ENCODE measurements at regions not wholly inside any gene's neighbourhood (a gene's known extent, or its start where the extent isn't known, plus 50 kb on each side); places are given as distances from the start of the nearest gene placed in this dataset.

DNA sequence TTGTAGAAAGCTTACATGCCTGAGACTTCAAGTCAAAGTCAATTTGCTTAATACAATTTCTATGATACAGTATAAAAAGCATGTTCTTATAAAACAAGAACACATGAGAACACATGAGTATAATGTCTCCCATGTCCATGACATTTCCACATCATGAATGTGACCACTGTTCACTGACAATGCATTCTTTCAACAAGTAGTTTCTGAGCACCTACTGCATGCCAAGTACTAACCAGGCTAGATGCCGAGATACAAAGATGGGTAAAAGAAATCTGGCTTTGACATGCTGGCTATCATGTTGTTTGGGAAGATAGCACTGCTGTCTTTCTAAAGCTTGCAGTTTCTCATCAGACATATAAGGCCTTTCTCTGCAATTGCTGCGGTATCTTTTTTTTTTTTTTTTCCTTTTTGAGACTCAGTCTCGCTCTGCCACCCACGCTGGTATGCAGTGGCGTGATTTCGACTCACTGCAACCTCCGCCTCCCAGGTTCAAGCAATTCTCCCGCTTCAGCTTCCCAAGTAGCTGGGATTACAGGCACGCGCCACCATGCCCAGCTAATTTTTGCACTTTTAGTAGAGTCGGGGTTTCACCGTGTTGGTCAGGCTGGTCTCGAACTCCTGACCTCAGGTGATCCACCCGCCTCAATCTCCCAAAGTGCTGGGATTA, 123.6 kb upstream of the DST start:
- no peak for DNase-seq

DNA sequence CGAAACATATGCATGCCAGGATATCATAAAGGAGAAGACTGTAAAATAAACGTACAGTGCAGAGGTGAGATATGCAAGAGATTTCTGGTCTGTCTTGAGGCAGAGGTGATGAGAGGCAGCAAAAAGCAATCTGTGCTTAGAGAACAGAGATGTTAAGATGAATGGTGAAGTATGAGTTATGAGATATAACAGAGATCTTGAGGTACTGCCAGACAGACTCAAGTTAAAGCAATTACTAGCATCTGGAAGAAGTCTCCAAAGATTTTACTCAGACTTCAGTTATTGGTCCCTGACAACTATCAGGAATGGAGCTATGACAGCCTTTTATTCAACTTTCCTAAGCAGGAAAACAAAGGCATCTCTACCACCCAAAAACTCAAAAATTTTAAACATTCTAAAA, 122.8 kb upstream of the DST start:
- DNase-seq: no peak

DNA sequence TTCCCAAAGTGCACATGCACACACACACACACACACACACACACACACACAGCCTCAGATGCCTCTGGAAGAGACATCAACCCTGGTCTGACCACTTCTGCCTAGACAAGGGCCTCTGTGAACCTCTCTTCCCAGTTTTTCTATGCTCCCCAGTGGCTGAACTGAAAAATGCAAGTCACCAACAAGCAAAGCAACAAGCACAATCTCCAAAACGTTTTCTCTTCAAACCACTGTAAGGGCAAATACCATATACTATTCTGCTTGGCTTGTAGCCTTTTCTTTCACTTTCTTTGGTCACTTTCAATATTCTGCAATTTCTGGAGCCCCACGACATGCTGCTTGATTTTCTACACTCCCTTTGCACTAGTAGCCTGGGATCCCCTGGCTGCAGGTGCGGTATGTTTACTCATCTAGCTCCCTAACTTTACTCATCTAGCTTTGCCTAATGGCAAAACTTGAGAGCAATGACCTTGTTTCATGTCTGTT, 121.4 kb upstream of the DST start:
- no peak for DNase-seq

DNA sequence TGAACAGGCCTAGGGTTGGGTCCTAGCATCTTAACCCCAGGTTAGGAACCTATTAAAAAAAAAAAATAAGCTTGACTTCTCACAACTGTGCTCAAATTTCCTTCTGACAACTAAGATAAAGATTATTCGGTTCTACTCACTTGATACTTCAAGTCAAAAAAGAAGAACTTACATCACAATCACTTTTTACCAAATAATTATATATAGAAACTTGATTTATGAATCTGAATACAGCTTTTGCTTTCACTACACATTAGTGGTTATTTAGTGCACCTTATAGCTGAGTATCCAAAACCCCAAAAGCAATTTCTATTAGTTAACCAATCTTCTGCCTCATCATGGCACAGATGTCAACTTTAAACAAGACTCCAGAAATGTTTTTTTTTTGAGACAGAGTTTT, 119.0 kb upstream of the DST start:
- no peak for DNase-seq

DNA sequence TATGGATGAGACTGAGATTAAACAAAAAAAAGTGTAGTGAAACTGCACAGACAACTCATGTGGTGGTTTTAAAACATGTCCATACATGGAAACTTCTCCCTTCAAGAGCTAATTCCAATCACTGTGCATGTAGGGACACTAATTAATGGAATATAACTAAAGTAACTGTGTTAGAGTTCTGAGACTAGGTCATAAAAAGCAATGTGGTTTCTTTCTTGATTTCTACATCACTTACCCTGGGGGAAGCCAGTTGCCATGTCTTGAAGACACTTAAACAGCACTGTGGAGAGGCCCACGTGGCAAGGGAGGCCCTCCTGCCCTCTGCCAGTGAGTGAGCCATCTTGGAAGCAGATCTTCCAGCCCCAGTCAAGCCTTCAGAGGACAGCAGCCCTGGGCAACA, 118.2 kb upstream of the DST start:
- DNase-seq: no peak

DNA sequence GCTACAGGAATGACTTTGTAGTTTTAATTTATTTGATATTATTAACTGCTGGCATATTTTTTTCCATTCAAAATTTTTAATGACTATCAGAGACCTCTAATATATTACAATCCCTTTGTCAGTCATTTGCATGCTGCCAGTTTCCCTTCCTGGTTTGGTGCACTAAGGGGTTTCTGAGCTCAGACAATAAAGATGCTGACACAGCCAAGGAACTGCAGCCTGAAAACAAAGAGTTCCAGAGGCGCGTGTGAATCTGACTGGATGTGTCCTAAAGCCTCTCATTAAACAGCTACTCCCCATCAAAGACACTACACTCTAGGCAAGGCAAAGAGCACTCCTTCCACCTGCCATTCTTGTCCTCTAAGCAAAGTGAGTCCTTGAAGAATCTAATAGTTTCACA, 116.8 kb upstream of the DST start:
- no peak for DNase-seq

DNA sequence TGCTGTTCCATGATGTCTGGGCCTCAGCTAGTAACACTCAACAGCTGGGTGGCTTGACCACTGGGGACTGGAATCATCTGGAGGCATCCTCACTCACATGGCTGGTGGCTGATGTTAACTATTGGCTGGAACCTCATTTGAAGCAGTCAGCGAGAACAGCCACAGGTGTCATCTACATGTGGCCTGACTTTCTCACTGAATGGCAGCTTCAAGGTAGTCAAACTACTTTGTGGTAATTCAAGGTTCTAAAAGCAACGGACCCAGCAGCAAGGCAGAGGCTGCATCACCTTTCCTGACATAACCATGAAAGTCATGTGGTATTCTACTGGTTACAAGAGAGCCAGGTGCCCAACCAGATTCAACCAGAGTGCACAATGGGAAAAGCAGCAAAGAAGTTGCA, 115.9 kb upstream of the DST start:
- DNase-seq: no peak

DNA sequence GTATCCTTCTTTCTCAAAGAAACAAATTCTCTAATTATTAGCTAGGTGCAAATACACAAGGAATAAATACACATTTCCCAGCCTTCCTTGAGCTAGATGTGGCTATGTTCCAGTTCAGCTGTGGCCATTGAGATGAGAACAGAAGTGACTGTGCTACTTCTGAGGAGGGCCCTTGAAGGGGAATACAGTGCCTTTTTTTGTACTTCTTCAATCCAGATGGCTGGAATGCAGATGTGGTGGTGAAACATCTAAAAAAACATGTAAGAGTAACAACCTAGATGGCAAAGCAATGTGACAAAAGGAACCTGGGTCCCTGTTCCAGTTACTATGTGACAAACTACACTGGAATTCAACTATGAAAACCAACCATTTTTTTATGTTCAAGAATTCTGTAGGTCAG, 115.4 kb upstream of the DST start:
- no peak for DNase-seq

DNA sequence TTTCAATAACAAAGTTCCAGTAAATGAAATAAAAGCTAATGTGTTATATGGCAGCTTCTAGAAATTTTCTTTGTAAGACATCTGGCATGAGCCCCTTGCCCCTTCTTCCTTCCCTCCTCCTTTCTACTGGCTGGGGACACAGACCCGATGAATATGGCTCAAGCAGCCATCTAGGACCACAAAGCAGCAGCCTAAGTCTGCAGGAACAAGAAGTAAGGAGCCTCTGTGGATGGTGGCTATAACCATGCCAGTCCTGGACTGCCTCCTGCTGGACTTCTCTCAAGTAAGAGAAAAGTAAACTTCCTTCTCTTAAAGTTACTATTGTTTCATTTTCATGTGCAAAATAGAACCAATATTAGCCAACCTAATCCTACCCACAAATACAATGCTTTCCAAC, 114.9 kb upstream of the DST start:
- no peak for DNase-seq

DNA sequence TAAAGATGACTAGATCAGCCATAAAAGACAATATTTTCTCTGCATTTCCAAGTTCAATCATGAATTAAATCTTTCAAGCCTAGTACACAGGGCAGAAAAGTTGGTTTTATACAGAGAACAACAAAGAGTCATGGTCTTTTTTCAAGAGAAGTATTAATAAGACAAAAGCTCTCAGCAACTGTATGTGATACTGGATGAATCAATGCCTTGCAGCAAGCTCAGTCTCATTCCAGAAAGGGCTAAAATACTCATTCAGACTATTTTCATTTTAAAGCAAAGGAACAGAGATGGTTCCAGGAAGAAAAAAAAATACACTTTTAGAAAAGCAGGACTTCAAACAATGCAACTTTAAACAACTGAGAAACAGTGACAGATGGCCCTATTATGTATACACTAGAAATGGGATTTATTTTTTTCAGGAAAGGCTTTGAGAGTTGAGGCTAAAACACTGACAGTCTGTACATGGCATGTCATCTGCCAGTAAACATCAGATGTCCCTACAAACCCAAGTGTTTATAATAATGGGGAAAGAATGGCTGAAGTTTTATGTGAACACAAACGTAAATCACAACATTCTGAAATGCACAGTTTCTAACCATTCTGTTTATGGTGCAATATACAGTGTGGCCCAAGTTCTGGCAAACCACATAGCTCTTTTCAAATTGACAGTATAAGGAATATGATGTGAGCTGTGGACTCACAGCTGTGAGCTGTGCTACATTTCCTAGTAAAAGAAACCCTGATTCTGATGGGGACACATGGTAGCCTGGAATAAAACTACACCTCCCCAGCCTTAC, 114.3 kb upstream of the DST start:
- no peak for DNase-seq

DNA sequence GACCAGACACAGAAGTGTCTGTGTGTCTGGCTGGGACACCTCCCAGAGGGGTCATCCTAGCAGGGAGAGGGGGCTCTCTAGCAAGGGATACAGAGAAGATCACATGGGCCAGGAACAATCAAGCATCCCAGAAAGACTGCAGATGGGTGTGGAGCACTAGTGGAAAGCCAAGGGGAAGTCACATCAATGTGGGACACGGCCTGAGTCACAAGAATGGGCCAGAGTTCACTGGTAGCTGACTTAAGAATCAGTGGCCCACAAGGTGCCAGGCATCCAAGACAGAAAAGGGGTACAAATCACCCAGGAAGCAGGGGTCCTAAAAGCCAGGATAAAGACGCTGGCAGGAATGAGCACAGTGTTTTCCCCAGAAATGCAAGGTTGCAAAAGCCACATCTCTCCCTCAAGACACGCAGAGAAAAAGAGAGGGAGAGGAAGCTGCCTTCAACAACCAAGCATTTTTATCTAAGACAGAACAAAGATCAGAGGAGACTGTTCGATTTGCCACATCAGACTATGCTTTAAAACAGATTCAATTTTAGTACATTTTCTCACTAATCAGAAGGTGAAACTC, 113.6 kb upstream of the DST start:
- no peak for DNase-seq

DNA sequence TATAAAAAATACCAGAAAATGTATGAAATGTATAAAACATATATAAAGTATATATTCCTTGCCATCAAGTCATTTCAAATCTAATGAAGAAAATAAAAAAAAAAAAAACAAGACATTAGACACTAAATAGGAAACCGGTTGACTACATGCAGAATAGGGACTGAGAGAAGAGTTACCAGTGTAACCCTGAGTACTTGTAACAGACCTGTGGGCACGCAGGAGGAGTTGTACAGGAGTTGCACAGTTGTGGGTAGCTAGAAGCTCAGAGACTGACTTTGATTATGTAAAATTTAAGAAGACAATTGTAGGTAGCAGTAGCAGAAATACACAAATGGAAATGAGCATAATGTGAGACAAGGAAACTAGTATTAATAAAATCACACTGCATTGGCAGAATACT, 112.4 kb upstream of the DST start:
- DNase-seq: no peak

DNA sequence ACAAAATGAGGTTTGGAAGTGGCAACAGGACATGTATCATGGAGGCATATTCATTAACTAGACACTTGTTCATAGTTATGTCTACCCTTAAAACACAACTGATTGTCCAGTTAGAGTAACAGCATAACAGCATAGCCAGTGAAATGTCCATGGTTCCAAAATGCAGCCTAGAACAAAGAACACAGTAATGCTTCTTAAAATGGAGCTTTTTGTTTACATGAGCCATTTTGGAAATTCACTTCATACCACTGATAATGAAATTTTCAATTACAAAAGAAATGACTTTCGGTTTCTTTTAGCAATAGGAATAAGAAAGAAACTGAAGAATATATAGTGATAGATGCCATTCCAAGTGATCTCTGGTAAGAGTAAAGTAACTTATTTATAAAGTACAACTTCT, 111.1 kb upstream of the DST start:
- no peak for DNase-seq

DNA sequence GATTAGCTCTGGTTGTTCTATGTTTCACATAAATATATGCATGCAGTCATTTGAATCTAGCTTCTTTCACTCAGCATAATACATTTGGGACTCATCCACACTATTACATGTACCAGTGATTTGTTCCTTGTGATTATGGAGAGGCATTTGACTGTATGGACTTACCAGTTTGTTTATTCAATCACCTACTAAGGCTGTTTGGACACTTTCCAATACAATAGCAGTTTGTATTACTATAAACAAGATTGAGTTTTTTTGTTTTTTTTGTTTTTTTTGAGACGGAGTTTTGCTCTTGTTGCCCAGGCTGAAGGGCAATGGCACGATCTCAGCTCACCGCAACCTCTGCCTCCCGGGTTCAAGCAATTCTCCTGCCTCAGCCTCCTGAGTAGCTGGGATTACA, 109.8 kb upstream of the DST start:
- DNase-seq: no peak

DNA sequence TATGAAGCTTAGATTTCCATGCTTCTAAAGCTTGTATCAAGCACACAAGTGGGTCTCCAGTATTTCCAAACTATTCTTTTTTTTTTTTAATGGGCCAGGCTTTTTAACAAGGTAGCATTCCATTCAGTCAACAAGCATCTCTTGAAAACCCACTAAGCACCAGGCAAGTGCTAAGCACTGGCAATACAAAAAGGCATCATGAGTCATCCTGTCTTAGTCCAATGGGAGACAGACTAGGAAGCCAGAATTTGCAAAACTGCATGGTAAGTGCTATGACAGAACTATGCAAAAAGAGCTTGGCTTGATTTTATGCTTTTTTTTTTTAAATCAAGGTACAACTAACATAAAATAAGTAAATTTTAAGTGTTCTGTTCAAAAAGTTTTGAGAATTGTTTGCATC, 109.3 kb upstream of the DST start:
- no peak for DNase-seq

DNA sequence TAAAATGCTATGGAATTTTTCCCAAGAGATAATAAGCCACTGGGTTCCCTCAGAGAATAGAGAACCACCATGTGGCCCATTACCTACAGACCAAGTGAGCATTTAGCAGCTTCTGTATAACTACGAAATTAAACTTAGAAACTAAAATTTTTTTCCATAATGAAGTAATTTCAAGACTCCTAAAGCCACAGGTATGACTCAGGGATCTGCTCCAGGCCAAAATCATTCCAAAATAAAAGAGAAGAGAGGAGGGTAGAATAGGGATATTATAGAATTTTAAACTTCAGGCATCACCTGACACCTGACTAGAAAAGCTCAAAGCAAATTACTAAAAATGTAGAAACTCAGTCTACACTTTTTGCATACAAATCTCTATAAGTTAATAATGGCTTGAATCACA, 108.9 kb upstream of the DST start:
- DNase-seq: no peak

DNA sequence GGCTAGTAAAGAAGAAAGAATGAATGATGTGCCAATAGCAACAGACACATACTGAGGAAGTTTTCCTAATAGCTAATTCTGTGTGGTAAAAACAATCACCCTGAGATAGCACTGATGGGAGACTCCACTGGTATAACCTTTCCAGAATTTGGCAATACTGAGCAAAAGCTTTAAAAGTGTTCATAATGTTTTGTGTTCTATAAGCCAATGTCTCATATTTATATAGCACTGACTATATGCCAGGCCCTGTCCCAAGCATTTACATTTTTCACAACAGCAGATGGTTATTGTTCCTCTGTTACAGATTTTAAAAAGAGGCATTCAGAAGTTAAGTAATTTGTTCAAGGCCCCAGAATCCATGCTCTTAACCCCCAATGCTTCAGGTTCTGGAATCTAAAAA, 108.0 kb upstream of the DST start:
- no peak for DNase-seq

DNA sequence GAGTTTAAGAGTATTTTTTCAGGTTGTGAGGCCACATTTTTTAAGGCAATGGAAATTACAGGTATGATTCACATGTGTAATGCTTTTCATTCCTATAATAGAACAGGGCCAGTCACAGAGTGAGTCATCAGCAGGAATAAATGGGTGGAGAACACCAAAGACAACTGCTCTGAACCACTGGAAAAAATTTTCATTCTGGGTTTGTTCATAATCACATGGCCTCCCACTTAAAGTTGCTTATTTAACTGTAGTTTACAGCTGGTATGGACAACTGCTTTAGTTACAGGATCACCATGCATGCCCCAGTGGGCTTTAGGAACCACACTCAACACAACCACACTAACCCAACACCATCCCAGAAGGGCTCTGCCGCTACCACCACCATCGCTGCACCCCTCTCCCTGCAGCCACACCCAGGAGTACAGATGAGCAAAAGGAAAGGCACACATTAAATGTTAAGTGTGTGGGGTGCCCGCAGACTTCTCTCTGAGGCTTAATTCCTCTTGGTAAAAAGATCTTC, 107.0 kb upstream of the DST start:
- no peak for DNase-seq

DNA sequence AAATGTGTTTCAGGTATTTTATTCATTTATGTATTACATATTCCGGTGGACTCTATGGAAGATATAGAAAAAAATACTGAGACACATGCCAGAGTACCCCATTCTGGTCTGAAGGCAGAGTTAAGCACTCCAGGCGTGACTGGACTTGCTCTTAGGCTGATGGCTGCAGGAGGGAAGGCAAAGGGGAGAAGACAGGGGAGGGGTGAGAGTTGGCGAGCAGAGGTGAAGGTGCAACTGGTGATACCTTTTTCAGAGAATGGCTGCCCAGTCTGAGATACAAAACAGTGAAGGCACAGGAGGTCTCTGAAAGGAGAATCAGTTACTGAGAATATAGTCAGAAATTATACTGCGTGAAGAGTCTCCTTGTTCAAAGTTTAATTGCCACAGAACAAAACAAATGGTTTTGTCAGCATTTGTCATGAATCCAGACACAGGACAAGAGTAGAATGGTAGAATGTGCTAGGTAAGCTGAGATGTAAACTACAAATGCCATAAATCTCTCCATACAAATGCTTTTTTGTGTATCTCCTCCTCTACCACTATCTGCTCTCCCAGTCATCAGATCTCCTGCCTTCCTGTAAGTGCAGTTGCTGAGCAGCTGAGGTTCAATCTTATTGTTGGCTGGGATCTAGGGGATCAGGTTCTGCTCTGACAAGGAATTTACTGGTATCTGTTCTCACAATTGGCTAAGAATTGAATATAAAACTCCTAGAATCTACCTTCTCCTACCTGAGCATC, 104.2 kb upstream of the DST start:
- DNase-seq: no peak

DNA sequence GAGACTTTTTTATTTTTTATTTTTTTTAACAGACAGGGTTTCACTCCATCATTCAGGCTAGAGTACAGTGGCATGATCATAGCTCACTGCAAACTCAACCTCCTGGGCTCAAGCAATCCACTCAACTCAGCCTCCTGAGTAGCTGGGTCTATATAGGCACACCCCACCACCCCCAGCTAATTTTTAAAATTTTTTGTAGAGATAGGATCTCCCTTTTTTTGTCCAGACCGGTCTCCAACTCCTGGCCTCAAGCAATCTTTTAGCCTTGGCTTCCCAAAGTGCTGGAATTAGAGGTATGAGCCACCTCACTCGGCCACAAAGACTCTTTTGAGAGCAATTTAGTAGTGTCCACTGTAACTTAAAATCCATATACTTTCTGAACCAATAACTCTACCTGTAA, 103.3 kb upstream of the DST start:
- no peak for DNase-seq

DNA sequence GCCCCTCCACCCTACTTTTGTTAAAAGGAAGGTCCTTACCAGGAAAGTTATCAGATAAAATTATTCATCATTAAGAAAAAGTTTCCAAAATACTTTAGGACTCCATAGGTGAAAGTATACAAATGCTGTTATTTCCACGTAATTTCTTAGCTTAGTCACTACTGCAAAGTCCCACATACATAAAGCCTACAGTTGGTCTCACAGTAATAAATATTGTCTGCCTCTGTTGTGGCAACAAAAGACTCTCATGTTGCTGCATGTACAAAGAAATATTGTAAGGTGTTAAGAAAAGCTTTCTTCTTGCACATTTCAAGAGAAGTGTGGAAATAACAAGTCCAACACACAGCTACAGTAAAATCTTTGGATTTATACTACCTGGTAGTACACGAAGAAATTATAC, 102.4 kb upstream of the DST start:
- no peak for DNase-seq

DNA sequence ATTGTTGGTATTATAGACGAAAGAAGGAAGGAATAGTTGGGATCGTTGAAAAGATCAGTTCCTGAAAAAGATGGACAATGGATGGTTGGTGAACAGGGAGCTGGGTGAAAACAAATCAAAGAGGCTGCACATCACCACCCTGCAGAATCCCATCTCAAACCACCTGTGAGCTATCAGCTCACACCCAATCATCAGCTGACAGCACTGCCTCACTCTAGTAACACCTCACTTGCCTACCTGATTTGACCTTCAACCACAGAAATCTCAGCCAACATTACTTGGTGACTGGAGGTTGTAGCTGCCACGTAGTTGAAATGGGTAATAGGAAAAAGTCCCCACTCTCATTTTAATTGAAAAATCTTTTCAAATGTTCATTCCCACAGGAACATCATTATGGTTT, 101.8 kb upstream of the DST start:
- DNase-seq: no peak

DNA sequence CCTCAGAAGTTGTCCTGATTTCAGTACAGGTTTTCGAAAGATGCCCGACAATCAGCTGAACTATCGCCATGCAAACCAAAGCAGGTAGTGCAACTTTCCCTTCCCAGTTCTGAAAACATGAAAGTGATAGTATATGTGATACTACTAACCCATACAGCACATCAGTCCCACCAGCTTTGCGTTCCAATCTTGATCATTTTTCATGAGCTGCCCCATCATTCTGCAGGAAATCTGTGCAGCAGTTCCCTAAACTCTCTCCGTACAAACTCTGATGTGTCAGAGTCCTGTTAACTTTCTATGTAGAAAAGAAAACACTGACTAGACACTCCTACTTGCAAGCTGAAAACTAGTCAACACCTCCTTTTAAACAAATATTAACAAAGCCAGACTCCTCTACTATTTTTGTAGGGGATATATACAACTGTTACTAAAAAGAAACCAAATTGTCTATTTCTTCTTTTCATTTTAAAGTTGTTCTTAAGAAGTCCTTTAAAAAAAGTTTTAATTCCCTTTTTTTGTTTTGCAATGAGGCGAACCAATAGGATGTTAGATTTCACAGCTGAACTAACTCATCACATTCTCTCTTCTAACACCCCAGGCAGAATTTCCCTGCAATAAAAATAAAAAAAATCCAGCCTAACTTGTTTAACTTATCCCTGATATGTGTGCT, 99.6 kb upstream of the DST start:
- no peak for DNase-seq
